ENCODE measurements at regions not wholly inside any gene's neighbourhood (a gene's known extent, or its start where the extent isn't known, plus 50 kb on each side); places are given as distances from the start of the nearest gene placed in this dataset.

- no peaks in the 10 kb centered on the region for H3K27me3 ChIP-seq
- no peak for DNase-seq
- H3K9me3 ChIP-seq, result no peaks in the 10 kb centered on the region
- H3K4me1 ChIP-seq, result peaks cover 0 to 7% (median 0%) of the 10 kb centered on the region in 4 donors
- intact Hi-C loops (cut with DNase I; ENCODE audit: low total_unique reads), result no loop called here
- no peak overlapping the region for H3K4me3 ChIP-seq
- H3K36me3 ChIP-seq, result no peaks in the 10 kb centered on the region
- 70 to 78% (median 77%) methylated on average over 3 of the region's 3 CpGs for WGBS, 5 donors
- TF ChIP-seq POLR2A (IDR thresholded peaks at IDR 0.05) (no peak), POLR2AphosphoS5 (IDR thresholded peaks at IDR 0.05) (no peak), EP300 (IDR thresholded peaks at IDR 0.05) (no peak), CTCF (IDR thresholded peaks at IDR 0.05) (no peak)
- H3K27ac ChIP-seq, result no peak overlapping the region
Measured at GRCh38 chr15:58246041-58246440, 107.9 kb downstream of the AQP9 start.

- Histone ChIP-seq H3K36me3 (no peaks in the 10 kb centered on the region), H3K27ac (no peak overlapping the region), H3K9me3 (no peaks in the 10 kb centered on the region), H3K4me3 (no peak overlapping the region), H3K27me3 (peaks cover 0 to 9% (median 0%) of the 10 kb centered on the region in 3 donors), H3K4me1 (peaks cover 0 to 7% (median 0%) of the 10 kb centered on the region in 4 donors)
- peak; percentile 51 to 55 for DNase-seq
- WGBS, 5 donors, result 63 to 81% (median 69%) methylated on average over 20 of the region's 20 CpGs
- TF ChIP-seq POLR2AphosphoS5 (IDR thresholded peaks at IDR 0.05), result no peak
- no peak for TF ChIP-seq EP300 (IDR thresholded peaks at IDR 0.05)
- no peak for TF ChIP-seq POLR2A (IDR thresholded peaks at IDR 0.05)
- intact Hi-C loops (cut with DNase I; ENCODE audit: low total_unique reads), result no loop called here
Measured at GRCh38 chr15:58247855-58248842, 110.0 kb downstream of the AQP9 start.

- Histone ChIP-seq H3K4me3 (no peak overlapping the region), H3K9me3 (no peaks in the 10 kb centered on the region), H3K4me1 (peaks cover 0 to 7% (median 0%) of the 10 kb centered on the region in 4 donors), H3K27ac (no peak overlapping the region), H3K36me3 (no peaks in the 10 kb centered on the region), H3K27me3 (peaks cover 0 to 9% (median 0%) of the 10 kb centered on the region in 3 donors)
- intact Hi-C loops (cut with DNase I; ENCODE audit: low total_unique reads), result no loop called here
- 46 to 55% (median 49%) methylated on average over 8 of the region's 8 CpGs for WGBS, 5 donors
- TF ChIP-seq POLR2A (IDR thresholded peaks at IDR 0.05) (no peak), EP300 (IDR thresholded peaks at IDR 0.05) (no peak), POLR2AphosphoS5 (IDR thresholded peaks at IDR 0.05) (no peak), CTCF (IDR thresholded peaks at IDR 0.05) (no peak)
- peak in 1 of 2 donors; percentile 32 for DNase-seq
Measured at GRCh38 chr15:58249646-58250312, 111.6 kb downstream of the AQP9 start.

GRCh38 chr15:58252586-58253323, 114.6 kb downstream of the AQP9 start:
- H3K27me3 ChIP-seq, result peaks cover 0 to 9% (median 0%) of the 10 kb centered on the region in 3 donors
- peaks cover 0 to 5% (median 2%) of the 10 kb centered on the region in 4 donors for H3K9me3 ChIP-seq
- H3K27ac ChIP-seq, result no peak overlapping the region
- TF ChIP-seq EP300 (IDR thresholded peaks at IDR 0.05), result no peak
- TF ChIP-seq POLR2A (IDR thresholded peaks at IDR 0.05), result no peak
- no peak for TF ChIP-seq POLR2AphosphoS5 (IDR thresholded peaks at IDR 0.05)
- H3K36me3 ChIP-seq, result no peaks in the 10 kb centered on the region
- no peak for DNase-seq
- intact Hi-C loops (cut with DNase I; ENCODE audit: low total_unique reads), result no loop called here
- WGBS, 5 donors, result 65 to 87% (median 78%) methylated on average over 6 to 7 of the region's 7 CpGs
- H3K4me1 ChIP-seq, result peaks cover 0 to 6% (median 0%) of the 10 kb centered on the region in 4 donors
- no peak overlapping the region for H3K4me3 ChIP-seq
